Right atrium auricular region (tissue), 2 donors: ENCODE measurements at regions not wholly inside any gene's neighbourhood (a gene's known extent, or its start where the extent isn't known, plus 50 kb on each side); places are given as distances from the start of the nearest gene placed in this dataset.

Experiments
- DNase-seq: peaks from one replicate; pipeline ENCODE4 v3.0.0-alpha.2; 2019; ENCODE audit warnings: low spot score
- H3K27ac ChIP-seq, 2 donors: fragments of 200-600 bp; sonication (generic); 1 replicate in 1 of 2; 2 replicates in 1 of 2; pipeline ENCODE4 v1.5.1; 2016 to 2019
- H3K27me3 ChIP-seq, 2 donors: fragments of 200-600 bp; sonication (generic); one replicate each; pipeline versions ENCODE4 v1.5.1 to v1.6.0; 2017 to 2019
- H3K36me3 ChIP-seq: fragments of 200-600 bp; sonication (generic); one replicate; pipeline ENCODE4 v1.5.1; 2016
- H3K4me1 ChIP-seq, 2 donors: fragments of 200-600 bp; sonication (generic); one replicate each; pipeline versions ENCODE4 v1.5.1 to v1.6.0; 2017 to 2019
- H3K4me3 ChIP-seq, 2 donors: fragments of 200-600 bp; sonication (generic); 1 replicate in 1 of 2; 2 replicates in 1 of 2; pipeline ENCODE4 v1.5.1; 2017 to 2019; ENCODE audit warnings: mild to moderate bottlenecking in 1 of 2, moderate library complexity in 1 of 2
- H3K9me3 ChIP-seq, 2 donors: fragments of 200-600 bp; sonication (generic); one replicate each; pipeline ENCODE4 v1.5.1; 2019
- TF ChIP-seq, protein P1 (sequence below), 2 donors: fragments of 200-600 bp; sonication (generic); IDR thresholded peaks; one replicate each; pipeline ENCODE4 v1.5.1; 2019; ENCODE audit warnings: antibody characterized with exemption in 2 of 2

DNA sequence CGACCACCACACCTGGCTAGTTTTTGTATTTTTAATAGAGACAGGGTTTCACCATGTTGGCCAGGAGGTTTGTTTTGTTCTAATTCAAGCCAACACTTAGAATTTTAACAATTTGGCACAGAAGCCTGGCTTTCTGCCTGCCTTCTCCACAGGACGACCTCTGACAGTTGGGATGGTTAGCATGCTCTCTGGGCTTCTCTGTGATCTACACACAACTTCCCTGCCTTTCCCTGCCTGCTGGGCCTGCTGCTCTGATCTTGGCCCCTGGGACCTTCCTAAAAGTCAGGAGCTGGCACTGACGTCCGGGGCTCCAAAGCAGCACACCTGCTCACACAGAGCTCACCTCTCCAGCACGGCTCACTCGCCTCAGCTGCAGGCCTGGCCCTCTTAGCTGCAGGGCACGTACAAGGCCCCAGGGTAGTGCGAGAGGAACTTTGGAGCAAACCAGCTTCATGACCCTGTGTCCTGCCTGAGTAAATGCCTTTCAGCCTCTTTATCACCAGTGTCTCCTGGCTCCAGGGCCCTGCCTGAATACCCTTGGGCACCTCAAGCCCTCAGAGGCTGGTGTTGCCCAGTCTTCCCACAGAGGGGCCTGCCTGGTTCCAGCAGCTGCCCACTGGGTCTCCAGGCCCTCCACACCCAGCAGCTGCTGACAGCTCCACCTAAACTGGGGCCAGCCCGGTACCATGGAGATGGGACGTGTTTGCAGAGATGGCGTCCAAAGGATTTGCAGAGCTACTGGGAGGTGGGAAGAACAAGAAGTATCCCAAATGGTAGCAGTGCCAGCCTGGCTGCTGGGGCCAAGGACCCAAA lies 96.0 kb downstream of the PSMB1 start:
- no peak for DNase-seq
- Histone ChIP-seq H3K36me3 (no peaks in the 10 kb centered on the region), H3K4me3 (no peak overlapping the region), H3K9me3 (no peaks in the 10 kb centered on the region), H3K4me1 (peaks cover 0 to 14% of the 10 kb centered on the region in 2 donors), H3K27me3 (no peaks in the 10 kb centered on the region), H3K27ac (peak overlapping the region in 1 of 2 donors; percentile 53)
- TF ChIP-seq, protein P1, sequence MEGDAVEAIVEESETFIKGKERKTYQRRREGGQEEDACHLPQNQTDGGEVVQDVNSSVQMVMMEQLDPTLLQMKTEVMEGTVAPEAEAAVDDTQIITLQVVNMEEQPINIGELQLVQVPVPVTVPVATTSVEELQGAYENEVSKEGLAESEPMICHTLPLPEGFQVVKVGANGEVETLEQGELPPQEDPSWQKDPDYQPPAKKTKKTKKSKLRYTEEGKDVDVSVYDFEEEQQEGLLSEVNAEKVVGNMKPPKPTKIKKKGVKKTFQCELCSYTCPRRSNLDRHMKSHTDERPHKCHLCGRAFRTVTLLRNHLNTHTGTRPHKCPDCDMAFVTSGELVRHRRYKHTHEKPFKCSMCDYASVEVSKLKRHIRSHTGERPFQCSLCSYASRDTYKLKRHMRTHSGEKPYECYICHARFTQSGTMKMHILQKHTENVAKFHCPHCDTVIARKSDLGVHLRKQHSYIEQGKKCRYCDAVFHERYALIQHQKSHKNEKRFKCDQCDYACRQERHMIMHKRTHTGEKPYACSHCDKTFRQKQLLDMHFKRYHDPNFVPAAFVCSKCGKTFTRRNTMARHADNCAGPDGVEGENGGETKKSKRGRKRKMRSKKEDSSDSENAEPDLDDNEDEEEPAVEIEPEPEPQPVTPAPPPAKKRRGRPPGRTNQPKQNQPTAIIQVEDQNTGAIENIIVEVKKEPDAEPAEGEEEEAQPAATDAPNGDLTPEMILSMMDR (IDR thresholded peaks at IDR 0.05), result no peak
